NOMO-1 (cell line): ENCODE measurements at regions not wholly inside any gene's neighbourhood (a gene's known extent, or its start where the extent isn't known, plus 50 kb on each side); places are given as distances from the start of the nearest gene placed in this dataset.
"Not testable (repeated sequence)": the region's sequence is repeated elsewhere in the genome, so short reads cannot be mapped to it uniquely, and the experiment has no call there.

Source experiments
- DNase-seq, 2 experiments: peaks; one replicate each; lab custom pipeline; 2025; ENCODE audit not compliant: unreplicated experiment in 2 of 2; lab: John Stamatoyannopoulos, UW

- DNase-seq = no peak
These were observed 85.9 kb upstream of the GSE1 start for GRCh38 chr16:85527042-85527766.

- DNase-seq = no peak
These were observed 85.3 kb upstream of the GSE1 start for GRCh38 chr16:85527767-85528297.

DNA sequence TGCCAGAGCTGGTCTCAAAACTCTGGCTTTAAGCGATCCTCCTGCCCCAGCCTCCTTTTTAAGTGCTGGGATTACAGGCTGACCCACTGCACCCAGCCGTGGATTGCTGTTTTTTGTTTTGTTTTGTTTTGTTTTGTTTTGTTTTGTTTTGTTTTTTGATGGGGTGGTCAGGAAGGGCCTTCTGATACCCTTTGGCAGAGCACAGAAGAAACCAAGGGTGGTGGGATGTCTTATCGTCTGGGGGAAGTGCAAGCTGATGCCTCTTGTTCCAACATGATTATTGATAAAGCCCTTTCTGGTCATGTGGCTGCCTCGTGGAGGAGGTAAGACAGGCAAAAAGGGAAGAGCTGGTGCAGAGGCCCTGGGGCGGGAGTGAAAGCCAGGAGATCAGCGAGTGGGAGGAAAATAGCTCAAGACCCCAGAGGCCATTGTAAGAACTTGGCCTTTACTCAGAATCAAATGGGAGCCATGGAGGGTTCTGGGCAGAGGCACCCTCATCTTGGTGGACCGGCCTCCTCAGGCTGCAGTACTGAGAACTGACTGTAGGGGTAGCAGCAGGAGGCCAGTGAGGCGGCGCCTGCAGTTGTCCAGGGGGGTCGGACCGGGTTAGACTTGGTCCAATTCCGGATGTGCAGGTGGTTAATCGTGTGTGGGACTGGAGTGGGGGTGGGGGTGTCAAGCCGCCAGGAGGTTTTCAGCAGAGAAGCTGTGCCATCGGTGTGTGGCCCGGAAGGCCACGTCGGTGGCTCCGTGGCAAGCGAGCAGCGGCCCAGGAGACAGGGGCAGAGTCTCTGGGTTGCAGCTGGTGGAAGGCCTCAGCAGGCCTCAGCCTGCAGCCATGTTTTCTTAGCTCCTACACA lies 84.4 kb upstream of the GSE1 start:
- DNase-seq = no peak

DNA sequence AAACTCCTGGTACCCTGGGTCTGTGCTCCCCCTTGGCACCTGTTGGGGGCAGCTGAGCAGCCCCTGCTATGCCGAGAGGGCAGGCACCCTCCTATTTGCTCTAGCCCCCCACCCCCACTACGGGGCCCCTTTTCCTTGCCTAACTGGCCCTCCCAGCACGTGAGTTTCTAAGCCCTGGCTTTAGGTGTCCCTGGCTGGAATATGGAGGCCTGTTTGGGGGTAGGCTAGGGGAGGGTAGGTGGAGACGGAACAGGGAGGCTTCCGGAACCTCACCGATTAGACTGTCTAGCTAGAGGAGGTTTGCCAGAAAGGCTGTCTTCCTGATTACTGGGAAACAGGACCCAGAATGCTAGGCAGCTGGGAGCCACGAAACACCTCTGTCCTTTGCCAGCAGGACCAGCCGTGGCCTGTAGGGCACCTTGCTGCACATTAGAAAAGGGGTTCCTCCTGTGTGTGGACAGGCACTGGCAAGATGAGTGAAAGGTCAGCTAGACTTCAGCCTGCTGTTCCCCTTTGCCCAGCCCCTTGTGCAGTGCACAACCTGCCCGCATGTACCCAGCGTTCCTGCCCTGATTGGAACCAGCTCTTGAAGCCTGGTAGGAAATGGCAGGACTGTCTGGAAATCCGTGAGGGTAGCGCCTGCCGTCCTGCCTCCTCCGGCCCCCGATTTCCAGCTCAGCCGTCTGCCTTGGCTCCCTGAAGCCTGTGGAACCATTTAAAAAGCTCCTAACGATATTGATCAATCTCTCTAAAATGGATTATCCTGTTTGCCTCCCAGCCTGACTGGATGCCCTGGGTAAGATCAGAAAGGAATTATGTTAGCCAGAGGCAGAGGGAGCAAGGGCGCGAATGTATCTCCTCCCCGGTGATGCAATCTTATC lies 83.4 kb upstream of the GSE1 start:
- no peak for DNase-seq

DNA sequence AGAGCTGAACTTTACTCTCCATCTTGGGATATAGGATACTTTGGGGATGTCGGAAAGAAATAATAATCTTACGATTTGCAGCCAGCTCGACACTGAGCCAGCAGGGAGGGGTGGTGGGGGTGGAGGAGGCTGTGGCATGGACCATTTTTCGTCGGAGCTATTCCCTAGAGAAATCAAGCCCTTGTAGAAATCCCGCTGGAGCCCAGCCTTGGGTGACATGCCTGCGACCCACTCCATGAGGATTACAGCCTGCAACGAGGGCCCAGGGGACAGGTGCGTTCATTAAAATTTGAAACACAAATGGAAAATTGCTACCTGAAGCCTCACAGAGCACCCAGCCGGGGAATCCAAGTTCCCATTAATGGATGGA lies 82.8 kb upstream of the GSE1 start:
- no peak for DNase-seq

- no peak for DNase-seq
These were observed 81.6 kb upstream of the GSE1 start for GRCh38 chr16:85531516-85531915.

DNA sequence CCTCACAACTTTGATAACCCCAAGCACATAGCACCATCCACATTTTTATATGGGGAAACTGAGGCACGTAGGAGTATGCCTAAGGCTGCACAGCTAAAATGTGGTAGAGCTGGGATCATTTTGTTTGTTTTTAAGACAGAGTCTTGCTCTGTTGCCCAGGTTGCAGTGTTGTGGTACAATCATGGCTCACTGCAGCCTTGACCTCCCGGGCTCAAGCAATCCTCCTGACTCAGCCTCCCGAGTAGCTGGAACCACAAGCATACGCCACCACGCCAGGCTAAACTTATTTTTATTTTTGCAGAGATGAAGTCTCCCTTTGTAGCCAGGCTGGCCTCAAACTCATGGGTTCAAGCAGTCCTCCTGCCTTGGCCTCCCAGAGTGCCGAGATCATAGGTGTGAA lies 81.0 kb upstream of the GSE1 start:
- DNase-seq = no peak

- not testable (repeated sequence) for DNase-seq
These were observed 79.5 kb upstream of the GSE1 start for GRCh38 chr16:85533593-85533992.

DNA sequence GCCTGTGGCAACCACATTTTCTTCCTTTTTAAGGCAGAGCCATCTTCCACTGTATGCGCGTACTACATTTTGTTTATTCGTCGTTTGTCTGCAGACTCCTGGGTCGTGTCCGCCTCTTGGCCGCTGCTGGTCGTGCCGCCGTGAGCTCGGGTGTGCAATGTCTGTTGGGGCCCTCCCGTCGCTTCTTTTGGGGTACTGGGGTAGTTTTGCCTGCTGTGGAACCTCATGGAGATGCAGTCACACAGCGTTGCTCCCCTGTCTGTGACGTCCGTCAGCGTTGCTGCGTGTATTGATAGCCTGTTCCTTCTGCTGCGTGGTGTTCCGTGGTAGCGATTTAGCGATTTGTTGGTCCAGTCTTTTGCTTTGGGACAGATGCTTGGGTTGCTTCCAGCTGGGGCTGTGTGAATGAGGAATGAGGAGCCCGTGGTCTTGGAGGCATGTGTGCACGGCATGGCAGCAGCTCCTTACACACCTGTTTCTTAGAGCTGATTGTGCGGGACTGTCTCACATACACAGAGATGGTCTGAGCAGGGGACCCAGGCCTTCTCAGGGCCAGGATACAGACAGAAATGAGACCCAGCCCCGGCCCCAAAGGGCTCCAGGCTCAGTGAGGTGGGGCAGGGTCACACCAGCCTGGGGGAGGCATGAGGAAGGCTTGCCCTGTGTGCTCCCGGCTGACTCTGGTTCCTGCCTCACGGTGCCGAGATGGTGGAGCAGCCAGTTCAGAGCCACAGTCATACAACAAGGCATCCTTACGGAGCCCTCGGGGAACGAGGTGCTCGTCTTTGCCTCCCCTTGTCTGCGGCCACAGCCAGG lies 78.4 kb upstream of the GSE1 start:
- DNase-seq = no peak

DNA sequence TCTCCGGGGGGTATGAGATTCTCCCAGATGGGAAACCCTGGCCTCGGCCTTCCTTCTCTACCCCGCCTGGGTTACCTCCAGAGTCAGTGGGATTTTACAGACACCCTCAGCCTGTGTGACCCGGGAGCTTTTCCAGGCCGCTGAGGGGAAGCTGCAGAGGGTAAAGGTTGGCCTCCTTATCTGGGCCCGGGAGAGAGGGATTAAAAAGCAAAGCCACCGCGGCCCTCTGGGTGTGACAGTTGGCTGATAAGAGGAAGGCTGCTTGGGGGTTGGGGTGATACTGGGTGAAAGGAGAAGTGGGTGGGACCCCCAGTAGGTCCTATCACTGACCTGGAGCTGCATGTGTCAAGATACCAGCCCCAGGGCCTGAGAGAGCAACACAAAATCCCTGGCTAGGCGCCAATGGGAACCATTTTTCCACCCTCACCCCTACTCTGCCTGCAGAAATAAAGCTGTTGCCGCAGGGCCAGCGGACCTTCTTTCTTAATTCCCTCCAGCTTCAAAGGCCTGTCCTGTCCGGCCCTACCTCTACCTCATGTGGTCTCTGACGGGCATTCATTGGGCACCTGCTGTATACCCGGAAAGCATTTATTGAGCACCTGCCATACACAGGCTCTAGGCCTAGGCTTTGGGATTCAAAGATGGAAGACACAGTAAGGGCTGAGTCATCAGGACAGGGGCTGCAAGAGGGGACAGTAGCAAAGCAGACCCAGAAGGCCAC lies 77.6 kb upstream of the GSE1 start:
- peak; percentile 85 to 90 for DNase-seq

GRCh38 chr16:85536073-85536410 lies 77.1 kb upstream of the GSE1 start:
- peak; percentile 62 to 77 for DNase-seq

GRCh38 chr16:85536411-85537330 lies 76.5 kb upstream of the GSE1 start:
- DNase-seq = no peak

DNA sequence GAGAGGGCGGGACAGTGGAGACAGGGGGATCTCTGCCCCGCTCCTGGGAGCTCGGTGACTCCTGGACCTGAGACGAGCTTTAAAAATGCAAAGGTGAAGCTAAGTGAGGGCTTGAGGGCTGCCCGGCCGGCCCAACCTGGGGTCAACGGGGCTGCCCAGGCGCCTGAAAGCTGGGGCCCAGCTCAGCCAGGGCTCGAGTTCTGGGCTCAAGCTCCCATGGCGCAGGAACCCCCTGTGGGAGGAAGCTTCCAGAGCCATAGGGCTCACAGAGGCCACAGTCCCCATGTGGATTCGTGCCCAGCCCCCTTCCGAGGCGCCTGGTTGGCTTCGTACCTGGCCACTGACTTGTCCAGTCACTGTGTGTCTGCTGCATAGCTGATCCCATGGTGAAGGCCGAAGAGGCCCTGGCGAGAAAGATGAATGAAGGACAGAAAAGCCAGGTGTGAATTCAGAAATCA lies 75.8 kb upstream of the GSE1 start:
- no peak for DNase-seq

DNA sequence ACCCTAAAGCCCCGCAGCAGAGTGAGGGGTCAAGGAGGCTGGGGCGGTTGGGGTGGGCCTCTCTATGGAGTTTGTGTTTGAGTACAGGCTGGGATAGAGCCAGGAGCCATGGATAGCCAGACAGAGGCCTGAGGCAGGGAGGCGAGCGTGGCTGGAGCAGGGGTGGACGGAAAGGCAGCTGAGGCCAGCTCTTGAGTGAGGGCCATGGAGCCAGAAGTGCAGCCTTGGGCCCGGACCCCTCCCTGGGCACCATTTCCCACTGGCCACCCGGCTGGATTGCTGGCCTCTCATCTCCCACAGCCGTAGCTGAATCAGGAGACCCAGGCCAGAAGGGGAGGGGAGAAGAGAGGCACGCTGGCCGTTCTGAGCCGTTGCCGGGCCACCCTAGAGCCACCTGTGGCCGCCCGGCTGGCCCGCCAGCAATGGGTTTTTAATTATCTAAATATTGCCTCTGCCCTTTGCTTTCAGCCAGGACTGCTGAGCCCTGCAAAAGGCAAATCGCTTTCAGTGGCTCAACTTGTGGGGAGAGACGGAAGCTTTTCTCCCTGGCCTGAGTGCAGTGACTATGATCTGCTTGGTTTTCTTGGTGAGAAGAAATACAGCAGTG lies 75.2 kb upstream of the GSE1 start:
- no peak for DNase-seq

DNA sequence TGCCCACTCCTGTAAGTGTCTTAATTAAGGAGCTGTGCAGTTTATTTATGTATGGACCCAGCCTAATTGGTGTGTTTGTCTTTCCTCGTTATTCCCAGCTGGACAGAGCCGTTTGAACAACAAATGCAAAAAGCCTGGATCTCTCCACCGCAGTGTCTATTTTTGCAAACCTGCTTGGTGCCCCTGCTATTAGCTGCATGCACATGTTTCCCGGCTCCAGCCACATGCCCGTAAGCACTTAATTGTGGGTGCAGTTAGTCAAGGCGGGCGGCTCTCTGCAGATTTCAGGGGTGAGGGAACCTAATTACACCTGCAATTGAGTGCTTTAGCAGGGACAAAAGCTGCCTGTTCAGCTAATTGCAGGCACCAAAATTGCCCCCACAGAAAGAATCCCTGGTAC lies 74.0 kb upstream of the GSE1 start:
- DNase-seq = no peak

GRCh38 chr16:85539629-85540291 lies 73.4 kb upstream of the GSE1 start:
- DNase-seq = no peak

DNA sequence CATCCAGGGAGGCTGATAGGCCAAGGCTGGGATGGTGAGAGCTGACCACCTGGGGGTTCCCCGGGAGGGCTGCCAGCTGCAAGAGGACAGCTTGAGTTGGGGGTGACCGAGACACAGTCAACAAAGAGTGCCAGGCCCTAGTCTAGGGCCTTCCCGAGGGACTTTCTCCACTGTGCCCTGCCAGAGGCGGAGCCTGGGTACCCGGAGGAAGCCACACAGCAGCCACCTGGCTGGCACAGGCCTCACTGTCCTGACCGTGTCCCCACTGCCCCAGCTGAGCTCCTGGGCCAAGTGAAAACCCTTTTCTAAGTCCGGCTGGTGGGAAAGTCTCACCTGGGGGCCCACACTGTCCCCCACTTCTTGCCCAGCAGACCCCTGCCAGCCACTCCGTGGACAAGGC lies 71.9 kb upstream of the GSE1 start:
- DNase-seq = no peak

DNA sequence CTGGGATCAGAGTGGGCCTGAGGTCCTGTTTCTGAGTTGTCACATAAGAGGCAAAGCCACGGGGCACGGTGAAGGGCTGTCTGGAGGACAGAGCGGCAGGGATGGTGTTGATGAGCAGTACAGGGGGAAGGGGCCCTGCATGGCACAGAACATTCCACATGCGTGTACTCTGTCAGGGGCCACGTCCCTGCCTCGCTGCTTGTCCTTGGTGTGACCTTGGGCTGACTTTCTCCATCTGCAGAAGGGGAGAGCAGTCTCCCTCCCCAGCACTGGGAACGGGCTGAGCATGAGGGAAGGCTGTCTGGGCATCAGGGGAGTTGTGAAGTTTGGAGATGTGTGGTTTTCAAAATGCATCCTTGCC lies 71.5 kb upstream of the GSE1 start:
- no peak for DNase-seq
